MV-4-11 (cell line): ENCODE measurements at regions not wholly inside any gene's neighbourhood (a gene's known extent, or its start where the extent isn't known, plus 50 kb on each side); places are given as distances from the start of the nearest gene placed in this dataset.
A peak's percentile ranks its signal among the peaks of the same experiment; 100 is the strongest.
"Not testable (repeated sequence)": the region's sequence is repeated elsewhere in the genome, so short reads cannot be mapped to it uniquely, and the experiment has no call there.

Experiments
- DNase-seq: peaks from one replicate; lab custom pipeline; 2025; lab: John Stamatoyannopoulos, UW

- no peak for DNase-seq
These were observed 276.6 kb upstream of the NR2F2 start for GRCh38 chr15:96053781-96054428.

- DNase-seq, result no peak
These were observed 275.9 kb upstream of the NR2F2 start for GRCh38 chr15:96054621-96055020.

- peak; percentile 90 for DNase-seq
These were observed 272.2 kb upstream of the NR2F2 start for GRCh38 chr15:96058103-96058851.

- not testable (repeated sequence) for DNase-seq
These were observed 271.7 kb upstream of the NR2F2 start for GRCh38 chr15:96058852-96059103.

- not testable (repeated sequence) for DNase-seq
These were observed 269.9 kb upstream of the NR2F2 start for GRCh38 chr15:96060591-96060990.

GRCh38 chr15:96064351-96064756 is 266.1 kb upstream of the NR2F2 start:
- peak; percentile 73 for DNase-seq

- DNase-seq, result no peak
These were observed 264.4 kb upstream of the NR2F2 start for GRCh38 chr15:96066126-96066525.

- peak; percentile 95 for DNase-seq
These were observed 263.5 kb upstream of the NR2F2 start for GRCh38 chr15:96066852-96067495.

GRCh38 chr15:96067677-96068076 is 262.8 kb upstream of the NR2F2 start:
- peak; percentile 7 for DNase-seq

GRCh38 chr15:96068897-96069296 is 261.6 kb upstream of the NR2F2 start:
- no peak for DNase-seq

- DNase-seq, result no peak
These were observed 259.9 kb upstream of the NR2F2 start for GRCh38 chr15:96070636-96071035.

GRCh38 chr15:96072821-96073220 is 257.7 kb upstream of the NR2F2 start:
- no peak for DNase-seq

- DNase-seq, result peak; percentile 27
These were observed 256.6 kb upstream of the NR2F2 start for GRCh38 chr15:96073908-96074307.

GRCh38 chr15:96075895-96076294 is 254.6 kb upstream of the NR2F2 start:
- no peak for DNase-seq

- DNase-seq, result peak; percentile 93
These were observed 254.2 kb upstream of the NR2F2 start for GRCh38 chr15:96076350-96076749.

- DNase-seq, result no peak
These were observed 251.5 kb upstream of the NR2F2 start for GRCh38 chr15:96079041-96079440.

GRCh38 chr15:96079882-96080281 is 250.6 kb upstream of the NR2F2 start:
- DNase-seq, result no peak

GRCh38 chr15:96086164-96086563 is 244.3 kb upstream of the NR2F2 start:
- DNase-seq, result no peak

- no peak for DNase-seq
These were observed 243.2 kb upstream of the NR2F2 start for GRCh38 chr15:96087180-96087884.

- no peak for DNase-seq
These were observed 241.8 kb upstream of the NR2F2 start for GRCh38 chr15:96088650-96089049.

- DNase-seq, result no peak
These were observed 241.0 kb upstream of the NR2F2 start for GRCh38 chr15:96089405-96090058.

- DNase-seq, result no peak
These were observed 238.3 kb upstream of the NR2F2 start for GRCh38 chr15:96092186-96092585.
